Amygdala (tissue), 56 donors: ENCODE measurements at regions not wholly inside any gene's neighbourhood (a gene's known extent, or its start where the extent isn't known, plus 50 kb on each side); places are given as distances from the start of the nearest gene placed in this dataset.
"Not testable (repeated sequence)": the region's sequence is repeated elsewhere in the genome, so short reads cannot be mapped to it uniquely, and the experiment has no call there.

Experiments
- DNase-seq, 56 donors: peaks; one replicate each; lab custom pipeline; 2025; lab: John Stamatoyannopoulos, UW

DNA sequence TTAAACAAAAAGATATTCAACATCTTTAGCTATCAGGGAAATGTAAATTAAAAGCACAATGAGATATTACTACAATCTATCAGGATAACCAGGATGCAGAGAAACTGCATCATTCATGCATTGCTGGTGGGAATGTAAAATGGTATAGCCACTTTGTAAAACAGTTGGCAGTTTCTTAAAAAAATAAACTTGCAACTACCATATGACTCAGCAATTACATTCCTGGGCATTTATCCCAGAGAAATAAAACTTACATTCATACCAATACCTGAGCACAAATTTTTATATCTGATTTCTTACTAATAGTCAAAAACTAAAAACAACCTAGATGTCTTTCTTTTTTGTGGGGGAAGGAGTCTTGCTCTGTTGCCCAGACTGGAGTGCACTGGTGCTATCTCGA is 190.3 kb upstream of the TAB2 start:
- DNase-seq: no peak

DNA sequence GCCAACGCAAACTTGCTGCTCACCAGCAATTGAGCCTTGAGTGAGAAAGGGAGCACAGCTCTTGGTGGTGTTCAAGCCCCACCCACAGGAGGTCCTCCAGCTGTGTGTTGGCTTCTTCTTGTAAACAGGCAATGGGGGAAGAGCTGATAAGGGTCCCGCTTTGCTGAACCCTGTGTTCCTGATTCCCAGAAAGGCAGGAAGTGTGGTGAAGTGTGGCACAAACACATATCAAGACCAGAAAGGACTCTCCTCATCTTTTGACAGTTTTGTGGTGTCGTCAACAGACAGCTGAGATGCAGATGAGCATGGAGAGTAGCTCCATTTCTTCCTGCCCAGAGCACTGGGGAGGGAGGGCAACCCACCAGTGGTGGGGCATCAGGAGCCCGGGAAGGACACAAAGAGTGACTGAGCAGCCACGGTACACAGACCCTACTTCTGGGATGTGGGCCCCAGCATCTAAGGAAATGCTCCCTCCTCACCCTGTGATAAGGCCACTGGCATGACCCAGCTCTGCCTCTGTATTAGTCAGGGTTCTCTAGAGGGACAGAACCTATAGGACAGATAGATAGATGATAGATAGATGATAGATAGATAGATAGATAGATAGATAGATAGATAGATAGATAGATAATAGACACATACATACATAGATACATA is 188.9 kb upstream of the TAB2 start:
- no peak for DNase-seq

DNA sequence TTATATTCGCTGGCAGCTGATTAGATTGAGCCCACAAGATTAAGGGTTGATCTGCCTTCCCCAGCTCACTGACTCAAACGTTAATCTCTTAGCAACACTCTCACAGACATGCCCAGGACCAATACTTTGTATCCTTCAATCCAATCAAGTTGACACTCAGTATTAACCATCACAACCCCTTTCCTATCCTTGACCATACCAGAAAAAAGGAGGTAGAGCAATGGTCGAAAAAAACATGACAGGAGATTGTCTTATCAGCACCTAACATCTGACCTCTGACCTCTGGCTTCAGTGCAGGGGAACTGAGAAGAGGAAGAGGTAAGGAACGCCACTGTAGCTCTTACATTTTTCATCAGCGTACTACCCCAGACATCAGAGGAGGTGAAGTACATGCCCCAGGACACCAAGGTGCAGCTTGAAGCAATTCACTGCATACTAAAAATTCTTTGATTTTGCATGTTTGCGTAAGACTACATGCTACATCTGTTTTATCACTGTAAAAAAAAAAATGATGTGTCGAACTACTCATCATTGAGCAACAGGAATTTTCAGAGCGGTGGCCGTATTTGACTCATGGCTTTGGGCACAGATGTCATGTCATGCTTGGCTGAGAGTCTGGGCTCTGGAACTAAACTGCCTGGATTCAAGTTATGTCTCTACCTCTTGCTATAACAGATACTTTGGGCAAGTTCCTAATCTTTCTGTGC is 188.0 kb upstream of the TAB2 start:
- DNase-seq: no peak

DNA sequence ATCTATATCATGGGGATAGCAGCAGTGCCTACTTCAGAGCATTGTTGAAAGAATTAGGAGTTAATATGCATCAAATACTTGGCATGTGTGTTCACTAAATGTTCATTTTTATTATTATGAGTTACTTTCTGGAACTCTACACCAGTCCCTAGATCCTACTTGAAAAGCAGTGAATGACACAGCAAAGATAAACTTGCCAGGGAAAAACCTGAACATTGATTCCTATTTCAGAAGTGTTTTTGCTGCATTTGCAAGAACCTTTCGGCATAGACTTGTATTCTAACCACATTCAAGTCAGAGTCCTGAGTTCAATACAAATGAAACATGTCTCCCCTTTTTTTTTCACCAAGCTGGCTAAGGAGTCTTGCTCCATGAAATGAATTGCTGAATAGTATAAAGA is 187.4 kb upstream of the TAB2 start:
- DNase-seq: no peak

DNA sequence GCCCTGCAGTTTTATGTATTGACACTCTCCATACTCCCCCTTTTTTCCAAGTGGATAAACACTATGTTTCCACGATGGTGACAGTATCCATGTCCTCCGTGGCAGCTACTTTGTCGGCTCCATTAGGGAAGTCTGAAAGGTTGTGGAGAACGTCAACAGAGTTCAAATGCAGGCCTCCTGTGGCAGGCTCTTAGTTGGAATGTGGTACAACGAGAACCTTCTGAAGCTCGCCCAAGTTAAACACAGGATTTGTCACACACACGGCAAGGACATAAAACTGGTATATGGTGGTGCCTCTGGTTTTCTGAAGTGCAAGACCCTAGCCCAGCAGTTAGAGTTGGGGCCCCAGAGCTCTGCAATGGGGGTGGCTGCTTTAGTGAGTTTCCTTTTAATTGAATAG is 187.0 kb upstream of the TAB2 start:
- no peak for DNase-seq

DNA sequence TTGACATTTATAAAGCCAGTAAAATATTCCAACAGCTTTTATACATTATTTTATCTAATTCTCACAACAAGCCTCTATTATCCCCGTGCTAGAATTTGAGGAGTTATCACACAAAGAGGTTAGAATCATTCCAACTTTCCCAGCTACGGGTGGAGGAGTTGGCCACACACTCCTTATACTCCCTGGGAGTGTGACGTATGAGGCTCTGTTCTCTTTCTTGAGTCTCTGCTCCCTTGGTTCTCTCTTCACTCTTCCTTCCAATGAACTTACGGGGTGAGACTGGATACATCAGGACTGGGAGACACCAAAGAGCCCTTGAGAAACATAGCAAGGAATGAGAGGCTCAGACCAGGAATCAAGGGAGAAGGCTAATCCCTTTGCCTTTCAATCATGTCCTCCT is 185.6 kb upstream of the TAB2 start:
- no peak for DNase-seq

DNA sequence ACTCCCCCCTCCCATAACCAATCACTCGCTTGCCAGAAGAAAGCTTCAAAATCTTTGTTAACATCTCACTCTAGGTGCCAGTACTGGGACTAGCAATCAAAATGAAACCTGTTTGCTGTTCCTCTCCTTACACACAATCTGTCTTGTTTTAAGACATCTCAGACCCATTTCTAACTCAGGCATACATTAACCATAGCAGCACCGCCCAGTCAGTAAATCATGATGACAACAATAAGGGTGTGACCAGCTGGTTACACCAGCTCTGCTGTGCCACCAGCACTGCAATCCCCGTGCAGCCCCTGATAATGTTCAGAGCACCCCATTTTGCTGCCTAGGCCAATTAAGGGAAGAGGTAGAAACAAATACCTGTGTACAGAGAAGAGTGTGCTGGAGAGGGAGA is 185.2 kb upstream of the TAB2 start:
- no peak for DNase-seq

DNA sequence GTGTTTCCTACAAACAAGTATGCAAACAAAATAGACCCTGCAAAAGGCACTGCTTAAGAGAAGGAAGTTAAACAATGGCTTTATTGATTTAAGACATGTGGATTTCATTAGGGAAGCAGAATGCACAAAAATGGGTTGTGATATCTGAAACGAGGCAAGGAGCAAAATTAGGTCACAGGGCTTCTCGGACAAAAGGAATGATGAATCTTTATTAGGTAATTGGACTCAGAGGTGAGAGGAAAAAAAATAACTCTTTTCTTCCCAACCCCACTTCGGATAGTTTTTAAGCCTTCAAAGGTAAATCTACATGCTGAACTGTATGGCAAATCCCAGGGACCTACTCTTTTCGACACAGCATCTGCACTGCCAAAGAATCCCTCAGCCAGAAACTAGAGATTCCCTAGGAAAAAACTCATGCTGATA is 183.0 kb upstream of the TAB2 start:
- DNase-seq: no peak

DNA sequence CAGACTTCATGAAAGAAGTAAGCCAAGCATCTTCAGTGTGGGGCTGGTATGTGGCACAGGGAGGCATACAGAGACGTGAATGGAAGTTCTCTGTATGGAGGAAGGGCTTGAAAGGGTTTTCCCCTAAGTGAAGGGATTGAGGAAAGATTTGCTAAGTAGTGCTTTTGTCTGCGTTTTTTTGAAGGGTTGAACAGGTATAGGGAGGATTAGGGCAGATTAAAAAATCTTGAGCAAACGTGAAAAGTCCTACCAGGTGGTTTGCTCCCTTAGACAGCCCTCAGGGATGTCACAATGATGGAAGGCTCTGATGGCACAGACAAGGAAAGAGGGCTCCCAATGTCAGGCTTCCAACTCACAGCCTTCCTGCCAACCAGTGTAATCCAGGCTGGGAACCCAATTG is 181.7 kb upstream of the TAB2 start:
- DNase-seq: no peak

DNA sequence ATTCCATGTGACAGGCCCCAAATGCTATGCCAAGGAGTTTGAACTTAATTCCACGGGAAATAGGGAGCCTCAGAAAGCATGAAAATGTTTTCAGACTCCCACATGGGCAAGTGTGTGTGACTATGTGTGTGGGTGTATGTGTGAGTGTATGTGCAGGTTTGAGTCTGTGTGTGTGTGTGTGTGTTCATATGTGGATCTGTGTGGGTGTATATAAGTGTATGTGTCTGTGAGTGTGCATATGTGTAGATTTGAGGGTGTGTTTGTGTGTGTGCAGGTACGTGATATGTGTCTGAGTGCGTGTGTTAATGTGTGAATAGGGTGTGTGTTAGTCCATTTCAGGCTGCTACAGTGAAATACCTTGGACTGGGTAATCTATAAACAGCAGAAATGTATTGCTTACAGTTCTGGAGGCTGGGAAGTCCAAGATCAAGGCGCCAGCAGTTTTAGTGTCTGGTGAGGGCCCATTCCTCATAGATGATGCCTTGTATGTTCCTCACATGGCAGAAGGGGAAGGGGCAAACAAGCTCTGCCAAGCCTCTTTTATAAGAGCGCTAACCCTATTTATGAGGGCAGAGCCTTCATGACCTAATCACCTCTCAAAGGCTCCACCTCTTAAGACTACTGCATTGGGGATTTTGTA is 181.1 kb upstream of the TAB2 start:
- DNase-seq: no peak

DNA sequence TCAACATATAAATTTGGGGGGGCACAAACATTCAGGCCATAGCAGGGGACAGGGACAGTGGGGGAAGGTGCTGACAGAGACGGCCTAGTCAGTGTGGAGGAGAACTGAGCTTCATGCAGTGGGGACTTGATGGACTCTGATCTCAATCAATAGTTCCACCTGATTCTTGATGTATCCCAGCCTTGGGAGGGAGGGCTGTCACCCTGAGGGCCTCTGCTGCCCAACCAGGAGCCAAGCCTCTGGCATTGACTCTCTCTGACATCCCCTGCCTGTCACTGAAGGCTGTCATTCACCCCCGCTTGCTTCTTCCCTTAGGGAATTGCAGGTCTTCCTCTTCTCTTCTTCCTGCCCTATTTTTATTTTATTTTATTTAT is 180.6 kb upstream of the TAB2 start:
- DNase-seq: no peak

DNA sequence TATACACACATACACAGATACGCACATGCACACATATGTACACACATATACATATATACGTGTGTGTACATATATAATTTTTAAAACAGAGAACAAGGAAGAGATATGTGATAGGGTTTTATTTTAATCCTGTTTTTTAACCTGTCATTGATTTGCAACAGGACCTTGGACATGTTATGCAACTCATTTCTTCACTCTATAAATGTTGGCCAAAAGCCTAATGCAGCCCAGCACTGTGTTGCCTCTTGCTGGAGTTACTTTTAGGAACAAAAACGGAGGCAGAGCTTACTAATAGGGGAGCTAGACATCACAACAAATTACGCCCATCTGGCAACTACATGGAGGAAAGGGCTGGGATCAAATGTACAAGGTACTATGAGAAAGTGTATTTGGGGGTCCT is 179.9 kb upstream of the TAB2 start:
- no peak for DNase-seq

DNA sequence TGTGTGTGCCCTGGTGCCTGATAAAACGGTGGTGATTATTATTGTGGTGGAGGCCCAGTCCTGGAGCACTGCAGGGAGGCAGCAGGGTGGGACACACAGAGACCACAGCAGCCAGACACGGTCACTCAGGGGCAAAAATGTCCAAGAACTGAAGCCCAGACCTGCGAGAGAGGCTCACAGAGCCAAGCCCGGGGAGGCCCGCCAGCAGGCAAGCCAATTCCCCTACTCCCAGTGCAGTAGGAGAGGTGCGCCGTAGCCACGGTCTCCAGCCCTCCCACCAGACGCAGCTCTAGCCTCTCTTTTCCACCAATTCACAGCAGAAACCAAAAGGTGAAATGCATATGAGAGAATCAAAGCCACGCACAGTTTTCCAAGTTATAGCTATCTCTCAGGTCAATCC is 179.4 kb upstream of the TAB2 start:
- DNase-seq: no peak

DNA sequence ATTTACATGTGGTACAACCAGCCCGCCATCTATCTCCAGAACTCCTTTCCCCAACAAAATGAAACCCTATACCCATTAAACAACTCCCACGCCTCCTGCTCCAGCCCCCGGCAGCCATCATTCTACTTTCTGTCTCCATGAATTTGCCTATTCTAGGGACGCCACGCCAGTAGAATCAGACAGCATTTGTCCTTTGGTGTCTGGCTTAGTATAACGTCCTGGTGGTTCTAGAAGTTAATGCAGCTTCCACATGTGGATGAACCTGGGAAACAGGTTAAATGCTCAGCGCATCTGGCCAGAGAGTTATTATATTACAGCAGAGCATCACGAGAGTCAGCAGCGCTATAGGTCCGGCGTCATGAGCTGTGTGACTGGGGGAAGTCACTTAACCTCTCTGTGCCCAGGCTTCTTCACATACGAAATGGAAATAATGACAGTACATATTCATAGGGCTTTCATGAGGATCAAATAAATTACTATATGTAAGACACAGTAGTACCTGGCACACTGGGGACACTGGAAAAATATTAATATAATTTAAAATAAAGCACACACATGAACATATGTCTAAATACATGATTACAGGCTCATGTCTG is 178.7 kb upstream of the TAB2 start:
- no peak for DNase-seq

DNA sequence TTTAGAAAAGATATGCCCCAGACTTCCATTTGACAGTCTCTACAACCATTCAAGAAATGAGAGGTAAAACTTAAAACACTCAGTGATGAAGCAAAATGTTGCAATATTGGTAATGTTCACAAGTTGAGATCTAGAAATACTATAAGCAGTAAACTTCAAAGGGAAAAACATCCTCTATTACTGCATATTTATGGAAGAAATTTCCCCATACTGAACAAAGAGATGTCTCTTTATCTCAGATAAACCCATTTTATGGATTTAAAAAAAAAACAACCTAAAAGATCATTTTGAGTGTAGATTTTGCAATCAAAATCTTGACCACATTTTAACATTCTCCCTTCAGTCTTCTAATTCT is 177.8 kb upstream of the TAB2 start:
- DNase-seq: no peak

DNA sequence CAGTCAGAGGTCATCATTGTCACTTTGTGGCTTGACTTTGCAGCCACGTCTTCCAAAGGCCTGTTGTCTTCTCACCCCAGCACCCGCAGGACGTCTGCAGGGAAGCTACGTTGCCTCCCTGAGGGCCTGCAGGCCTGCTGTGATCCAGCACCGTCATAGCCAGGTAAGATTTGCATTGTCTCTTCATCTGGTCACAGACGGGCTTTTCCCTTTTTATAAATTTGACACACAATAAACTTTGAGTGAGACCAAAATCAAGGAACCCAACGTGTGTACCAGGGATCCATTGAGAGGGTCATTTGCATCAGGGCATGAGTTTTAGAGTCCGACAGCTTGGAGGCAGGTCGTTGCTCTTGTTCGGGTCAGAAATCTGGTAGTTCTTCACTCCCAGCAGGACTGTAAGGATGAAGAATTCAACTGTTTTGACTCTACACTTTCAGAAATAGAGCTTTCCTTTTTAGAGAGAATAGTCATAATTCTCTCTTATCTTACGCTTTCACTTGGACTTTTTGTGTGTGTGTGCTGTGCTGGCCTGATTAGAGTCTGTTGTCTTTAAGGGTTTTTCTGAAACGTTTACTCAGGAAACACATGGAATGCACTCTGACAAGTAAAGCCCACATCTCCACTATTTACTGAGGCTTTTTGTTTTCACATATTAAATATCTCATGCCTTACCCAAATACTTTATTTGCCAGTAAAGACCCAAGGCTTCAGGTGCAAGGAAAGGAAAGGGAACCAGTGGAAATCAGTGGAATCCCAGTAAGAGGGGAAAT is 177.2 kb upstream of the TAB2 start:
- no peak for DNase-seq

DNA sequence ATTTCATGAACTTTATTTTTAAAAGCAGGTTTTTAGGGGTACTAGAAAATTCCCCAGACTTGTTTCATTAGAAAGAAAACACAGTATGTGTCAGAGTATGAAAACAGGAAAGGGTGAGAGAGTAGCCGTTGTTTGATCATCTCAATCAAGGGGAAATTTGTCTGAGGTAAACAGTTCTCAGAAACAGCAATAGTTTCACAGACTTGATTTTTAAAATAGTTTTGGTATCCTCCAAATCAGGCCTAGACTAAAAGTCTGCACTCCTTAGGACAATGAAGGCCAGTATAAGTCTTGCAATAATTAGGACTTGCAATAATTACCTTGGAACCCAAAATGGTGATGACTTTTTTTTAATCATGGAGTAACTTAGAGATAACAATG is 176.6 kb upstream of the TAB2 start:
- DNase-seq: no peak

DNA sequence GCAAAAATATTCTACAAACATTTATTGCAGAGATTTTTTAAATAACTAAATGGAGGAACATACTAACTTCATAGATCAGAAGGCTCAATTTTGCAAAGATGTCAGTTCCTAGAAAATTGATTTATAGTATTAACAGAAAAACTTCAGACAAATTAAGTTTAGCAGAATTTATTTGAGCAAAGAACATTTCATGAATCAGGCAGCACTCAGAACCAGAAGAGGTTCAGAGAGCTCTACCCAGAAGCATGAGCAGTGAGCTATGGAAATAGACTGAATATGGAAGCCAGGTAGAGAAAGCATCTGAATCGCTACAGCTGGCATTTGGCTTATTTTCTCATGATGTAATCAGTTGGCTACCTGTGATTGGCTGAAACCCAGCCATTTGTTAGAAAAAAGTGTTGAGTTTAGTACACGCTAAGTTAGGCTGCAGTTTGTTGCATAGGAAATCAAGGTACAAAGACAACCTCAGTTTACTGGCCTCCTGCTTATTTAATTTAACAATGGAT is 174.5 kb upstream of the TAB2 start:
- no peak for DNase-seq

DNA sequence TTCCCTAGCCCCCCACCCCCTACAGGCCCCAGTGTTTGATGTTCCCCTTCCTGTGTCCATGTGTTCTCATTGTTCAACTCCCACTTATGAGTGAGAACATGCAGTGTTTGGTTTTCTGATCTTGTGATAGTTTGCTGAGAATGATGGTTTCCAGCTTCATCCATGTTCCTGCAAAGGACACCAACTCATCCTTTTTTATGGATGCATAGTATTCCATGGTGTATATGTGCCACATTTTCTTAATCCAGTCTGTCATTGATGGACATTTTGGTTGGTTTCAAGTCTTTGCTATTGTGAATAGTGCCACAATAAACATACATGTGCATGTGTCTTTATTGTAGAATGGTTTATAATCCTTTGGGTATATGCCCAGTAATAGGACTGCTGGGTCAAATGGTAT is 171.7 kb upstream of the TAB2 start:
- not testable (repeated sequence) for DNase-seq

DNA sequence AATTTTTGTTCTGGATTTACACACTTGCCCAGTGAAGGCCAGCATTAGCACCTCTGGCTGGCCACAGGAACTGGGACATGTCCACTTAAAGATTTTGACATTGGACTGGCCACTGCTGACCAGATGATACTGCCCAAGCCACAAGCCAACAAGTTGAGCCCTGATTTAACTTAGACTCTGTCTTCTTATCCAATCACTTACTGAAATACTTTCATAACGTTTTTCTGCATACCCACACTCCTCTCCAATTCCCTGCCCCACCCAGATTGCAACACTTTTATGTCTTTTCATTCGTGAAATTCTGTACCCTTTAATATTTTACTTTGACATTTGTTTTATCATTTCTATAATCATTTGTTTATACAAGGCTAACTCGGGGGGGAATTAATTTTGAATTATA is 170.3 kb upstream of the TAB2 start:
- DNase-seq: no peak
